SK-N-MC (cell line): ENCODE measurements at regions not wholly inside any gene's neighbourhood (a gene's known extent, or its start where the extent isn't known, plus 50 kb on each side); places are given as distances from the start of the nearest gene placed in this dataset.

Experiments
- EZH2 ChIP-seq: fragments of 200-600 bp; sonication (generic); IDR thresholded peaks from one replicate; pipeline ENCODE4 v1.6.1; 2017; ENCODE audit warnings: antibody characterized with exemption
- POLR2AphosphoS5 ChIP-seq: IDR thresholded peaks from 2 replicates; pipeline ENCODE4 v1.6.1; 2012; ENCODE audit warnings: mild to moderate bottlenecking, low read depth, low read length, borderline replicate concordance

DNA sequence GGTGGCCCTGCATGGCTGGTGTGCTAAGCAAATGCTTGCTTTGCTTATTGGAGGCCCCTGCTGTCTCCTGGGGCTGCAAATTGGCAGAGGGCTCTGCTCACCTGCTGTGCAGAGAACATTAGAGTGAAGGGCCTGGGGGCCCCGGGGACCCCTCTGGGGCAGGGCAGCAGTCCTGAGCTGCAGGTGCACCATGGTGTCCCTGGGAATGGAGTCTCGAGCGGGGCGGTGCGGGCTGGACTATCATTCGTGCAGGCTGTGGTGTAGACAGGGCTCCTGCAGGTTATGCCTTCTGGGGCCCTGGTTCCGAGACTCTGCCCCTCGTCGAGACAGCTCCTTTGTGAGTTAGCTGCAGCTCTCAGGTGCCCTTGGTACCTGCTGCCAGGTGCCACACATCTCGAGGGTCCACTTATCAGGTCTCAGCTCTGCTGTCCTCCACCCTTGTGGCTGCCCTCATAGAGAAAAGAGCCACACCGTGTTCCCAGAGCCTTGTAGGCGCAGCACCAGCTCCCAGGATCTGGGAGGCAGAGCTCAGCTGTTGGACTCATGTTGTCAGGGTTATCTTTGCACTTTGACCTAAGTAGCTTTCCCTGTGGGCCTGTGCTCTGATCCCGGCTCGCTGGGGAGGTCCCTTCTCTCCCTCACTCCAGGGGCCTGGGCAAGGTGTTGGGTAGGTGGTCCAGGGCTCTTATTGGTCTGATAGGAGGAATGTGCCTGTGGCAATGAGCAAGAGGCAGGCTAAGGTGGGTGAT, 58.0 kb upstream of the ZNF536 start:
- TF ChIP-seq EZH2 (no peak), POLR2AphosphoS5 (no peak)
